ENCODE measurements at regions not wholly inside any gene's neighbourhood (a gene's known extent, or its start where the extent isn't known, plus 50 kb on each side); places are given as distances from the start of the nearest gene placed in this dataset.
"Not testable (repeated sequence)": the region's sequence is repeated elsewhere in the genome, so short reads cannot be mapped to it uniquely, and the experiment has no call there.

- not testable (repeated sequence) for TF ChIP-seq CTCF, POLR2A (IDR thresholded peaks at IDR 0.05)
Observed at GRCh38 chr2:89606514-89606913, 915.0 kb downstream of the RPIA start.
